ENCODE measurements at regions not wholly inside any gene's neighbourhood (a gene's known extent, or its start where the extent isn't known, plus 50 kb on each side); places are given as distances from the start of the nearest gene placed in this dataset.

DNA sequence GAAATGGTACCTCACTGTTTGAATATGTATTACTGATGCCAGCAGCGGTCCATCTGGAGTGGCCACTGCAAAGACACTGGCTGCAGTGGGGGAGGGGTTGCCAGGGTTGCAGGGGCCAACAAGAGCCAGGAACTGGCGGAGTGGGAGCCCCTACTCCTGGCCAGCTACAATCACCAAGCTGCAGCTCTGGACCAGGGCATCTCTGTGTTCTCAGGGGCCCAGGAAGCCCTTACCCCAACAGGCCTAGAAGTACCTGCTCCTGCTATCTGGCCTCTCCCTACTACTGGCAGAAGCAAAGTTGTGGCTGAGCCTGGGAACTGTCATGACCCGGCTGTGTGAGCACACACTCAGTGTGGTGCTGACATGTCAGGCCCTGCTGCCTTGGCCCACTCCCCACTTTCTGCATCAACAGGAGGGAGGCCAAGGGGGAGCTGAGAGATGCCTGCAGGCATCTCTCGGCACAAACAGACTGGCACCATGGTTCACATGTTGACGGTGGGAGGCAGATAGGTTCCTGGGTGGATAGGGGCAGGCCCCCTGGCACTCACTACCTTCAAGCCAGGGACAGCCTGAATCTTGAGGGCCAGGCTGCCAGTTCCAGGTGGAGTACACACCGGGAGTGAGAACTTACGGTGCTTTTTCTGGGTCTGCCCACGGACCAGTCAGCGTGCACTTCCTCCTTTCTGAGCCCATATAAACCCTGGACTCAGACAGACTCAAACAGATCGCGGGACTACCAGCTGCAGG, 1188.0 kb downstream of the GRIK2 start:
- TF ChIP-seq, protein P1, sequence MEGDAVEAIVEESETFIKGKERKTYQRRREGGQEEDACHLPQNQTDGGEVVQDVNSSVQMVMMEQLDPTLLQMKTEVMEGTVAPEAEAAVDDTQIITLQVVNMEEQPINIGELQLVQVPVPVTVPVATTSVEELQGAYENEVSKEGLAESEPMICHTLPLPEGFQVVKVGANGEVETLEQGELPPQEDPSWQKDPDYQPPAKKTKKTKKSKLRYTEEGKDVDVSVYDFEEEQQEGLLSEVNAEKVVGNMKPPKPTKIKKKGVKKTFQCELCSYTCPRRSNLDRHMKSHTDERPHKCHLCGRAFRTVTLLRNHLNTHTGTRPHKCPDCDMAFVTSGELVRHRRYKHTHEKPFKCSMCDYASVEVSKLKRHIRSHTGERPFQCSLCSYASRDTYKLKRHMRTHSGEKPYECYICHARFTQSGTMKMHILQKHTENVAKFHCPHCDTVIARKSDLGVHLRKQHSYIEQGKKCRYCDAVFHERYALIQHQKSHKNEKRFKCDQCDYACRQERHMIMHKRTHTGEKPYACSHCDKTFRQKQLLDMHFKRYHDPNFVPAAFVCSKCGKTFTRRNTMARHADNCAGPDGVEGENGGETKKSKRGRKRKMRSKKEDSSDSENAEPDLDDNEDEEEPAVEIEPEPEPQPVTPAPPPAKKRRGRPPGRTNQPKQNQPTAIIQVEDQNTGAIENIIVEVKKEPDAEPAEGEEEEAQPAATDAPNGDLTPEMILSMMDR (IDR thresholded peaks at IDR 0.05): no peak

DNA sequence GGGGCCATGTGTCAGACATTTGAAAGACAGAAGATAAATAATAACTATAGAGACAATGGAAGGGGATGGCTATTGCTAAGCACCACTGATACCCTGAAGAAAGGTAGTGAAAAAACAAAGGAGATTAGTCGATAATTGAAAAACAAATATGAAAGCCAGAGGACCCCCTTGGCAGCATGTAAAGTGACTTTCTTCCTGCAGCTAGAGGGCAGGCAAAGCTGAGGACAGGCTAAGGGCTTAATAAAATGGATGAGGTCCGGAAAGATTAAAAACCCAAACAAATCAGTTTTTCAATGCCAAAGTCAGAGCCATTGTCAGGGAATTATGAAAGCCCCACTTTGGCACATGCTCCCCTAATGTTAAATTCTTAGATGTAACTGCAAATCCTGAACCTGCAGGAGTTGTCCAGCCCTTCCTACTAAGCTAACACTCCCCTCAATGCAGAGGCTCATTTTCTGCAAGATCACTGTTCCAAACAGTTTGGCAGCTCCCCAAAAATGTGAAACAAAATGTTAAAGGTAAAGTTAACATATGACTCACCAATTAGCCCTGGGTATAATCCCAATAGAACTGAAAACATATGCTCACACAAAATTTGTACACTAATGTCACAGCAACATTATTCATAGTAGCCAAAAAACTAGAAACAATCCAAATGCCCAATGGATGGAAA, 1177.9 kb downstream of the GRIK2 start:
- TF ChIP-seq, protein P1 (IDR thresholded peaks at IDR 0.05): no peak

DNA sequence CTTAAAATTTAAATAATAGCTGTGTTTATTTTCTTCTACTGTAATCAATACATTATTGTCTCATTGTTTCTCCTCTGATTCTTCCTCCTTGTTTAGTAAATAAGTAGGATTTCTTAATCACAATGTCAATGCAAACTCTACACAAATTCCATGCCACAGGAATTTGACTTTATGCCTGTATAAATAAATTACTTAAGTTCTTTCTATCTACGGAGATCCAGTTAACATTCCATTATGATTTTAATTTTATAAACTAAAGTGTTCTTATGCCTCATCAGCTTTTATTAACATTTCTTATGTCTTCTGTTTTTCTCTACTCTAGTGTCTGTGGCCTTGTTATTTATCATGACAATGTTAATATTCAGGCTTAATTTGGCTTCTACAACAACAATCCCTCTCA, 1169.2 kb downstream of the GRIK2 start:
- TF ChIP-seq, protein P1 (IDR thresholded peaks at IDR 0.05): no peak

DNA sequence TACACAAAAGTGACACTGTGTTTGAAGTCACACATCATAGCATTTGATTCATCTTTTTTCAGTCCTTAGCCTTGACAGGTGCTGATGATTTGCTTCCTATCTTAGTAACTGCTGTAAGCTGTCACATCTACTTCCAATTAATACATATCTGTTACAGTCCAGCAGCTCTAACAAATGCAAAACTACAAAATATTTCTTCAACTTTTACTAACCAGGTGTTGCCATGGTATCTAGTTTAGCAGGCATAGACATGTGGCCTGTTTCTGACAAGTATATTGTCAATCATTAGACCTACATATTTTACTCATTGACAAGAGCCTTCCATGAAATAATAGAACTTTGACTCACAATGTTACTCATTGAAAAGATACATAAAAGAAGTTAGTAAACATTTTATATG, 1159.7 kb downstream of the GRIK2 start:
- TF ChIP-seq, protein P1 (IDR thresholded peaks at IDR 0.05): no peak

DNA sequence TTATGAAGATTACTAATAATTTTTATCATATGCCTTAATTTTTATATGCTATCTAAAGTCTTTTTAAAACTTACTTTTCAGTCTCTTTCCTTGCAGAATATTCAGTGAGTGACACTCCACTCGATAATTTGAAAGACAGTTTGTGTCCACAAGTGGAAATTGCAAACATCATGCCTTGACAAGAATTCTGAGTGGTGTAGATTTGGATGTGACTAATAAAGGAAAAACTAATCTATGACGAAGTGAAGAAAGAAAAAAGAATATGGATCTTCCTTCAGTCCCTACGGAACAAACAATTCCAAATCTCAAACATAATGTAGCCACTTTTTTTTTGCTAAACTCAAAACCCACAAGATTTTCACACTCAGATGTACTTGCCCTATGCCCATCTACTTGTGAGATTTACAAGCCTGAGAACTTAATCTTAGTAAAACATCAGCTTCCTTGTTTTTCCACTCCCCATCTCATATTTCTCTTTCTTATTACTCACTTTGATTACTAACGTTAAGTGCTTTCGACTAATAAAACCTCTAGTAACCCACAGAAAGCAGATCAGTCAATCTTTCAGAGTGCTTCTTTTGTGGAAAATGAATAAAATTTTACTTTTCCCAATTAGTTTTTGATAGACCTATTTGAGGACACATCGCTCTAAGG, 1155.8 kb downstream of the GRIK2 start:
- TF ChIP-seq, protein P1 (IDR thresholded peaks at IDR 0.05): no peak

DNA sequence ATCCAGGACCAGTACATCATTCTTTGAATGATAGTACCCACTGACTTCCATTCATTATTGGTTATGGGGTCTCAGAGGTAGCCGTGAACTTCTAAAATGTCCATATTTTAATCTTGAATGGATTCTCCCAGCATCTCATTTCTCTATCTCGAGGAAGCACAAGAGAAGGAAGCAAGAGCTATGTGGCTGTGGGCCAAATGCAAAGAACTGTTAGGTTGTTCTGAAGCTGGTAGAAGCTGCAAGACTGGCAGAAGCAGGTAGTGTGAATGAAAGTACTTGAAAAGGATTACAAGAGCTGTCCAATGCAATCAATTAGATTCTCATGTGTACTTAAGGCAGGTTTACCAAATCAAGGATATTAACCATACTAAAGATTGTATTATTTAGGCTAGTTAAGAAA, 1131.8 kb downstream of the GRIK2 start:
- TF ChIP-seq, protein P1 (IDR thresholded peaks at IDR 0.05): no peak

DNA sequence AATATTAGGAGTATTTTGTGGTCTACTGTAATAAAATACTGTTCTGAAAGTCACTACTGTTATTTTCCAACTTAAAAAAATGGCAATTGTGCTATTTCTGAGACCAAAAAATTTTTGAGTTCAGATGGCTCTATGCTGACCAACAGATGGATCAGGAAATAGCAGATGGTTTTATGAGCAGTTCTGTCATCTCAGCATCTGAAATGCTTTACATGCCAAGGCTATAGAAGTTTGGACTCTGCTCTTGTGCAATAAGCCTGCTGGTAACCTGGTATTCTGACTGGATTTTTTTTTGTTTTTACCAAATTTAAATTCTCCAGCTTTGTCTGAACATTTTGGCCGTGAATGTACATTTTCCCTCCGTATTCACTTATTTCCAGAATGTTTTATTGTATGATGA, 1127.5 kb downstream of the GRIK2 start:
- TF ChIP-seq, protein P1 (IDR thresholded peaks at IDR 0.05): no peak
